C1 segment of cervical spinal cord (tissue), 14 donors: ENCODE measurements at regions not wholly inside any gene's neighbourhood (a gene's known extent, or its start where the extent isn't known, plus 50 kb on each side); places are given as distances from the start of the nearest gene placed in this dataset.
"Not testable (repeated sequence)": the region's sequence is repeated elsewhere in the genome, so short reads cannot be mapped to it uniquely, and the experiment has no call there.

Experiments used
- DNase-seq, 14 donors: peaks; one replicate each; lab custom pipeline; 2025; lab: John Stamatoyannopoulos, UW

GRCh38 chr5:39618391-39618790 is 193.6 kb upstream of the DAB2 start:
- no peak for DNase-seq

- no peak for DNase-seq
These were observed 191.4 kb upstream of the DAB2 start for GRCh38 chr5:39616131-39616530.

GRCh38 chr5:39611076-39611475 is 186.3 kb upstream of the DAB2 start:
- DNase-seq = not testable (repeated sequence)

GRCh38 chr5:39608024-39608423 is 183.2 kb upstream of the DAB2 start:
- no peak for DNase-seq

GRCh38 chr5:39606591-39606990 is 181.8 kb upstream of the DAB2 start:
- DNase-seq = no peak

GRCh38 chr5:39605588-39606575 is 181.1 kb upstream of the DAB2 start:
- no peak for DNase-seq

- no peak for DNase-seq
These were observed 180.4 kb upstream of the DAB2 start for GRCh38 chr5:39605145-39605544.

- no peak for DNase-seq
These were observed 179.7 kb upstream of the DAB2 start for GRCh38 chr5:39604491-39604890.

- no peak for DNase-seq
These were observed 175.1 kb upstream of the DAB2 start for GRCh38 chr5:39599721-39600431.

GRCh38 chr5:39598661-39599248 is 174.0 kb upstream of the DAB2 start:
- no peak for DNase-seq

- DNase-seq = no peak
These were observed 163.4 kb upstream of the DAB2 start for GRCh38 chr5:39588179-39588578.

- DNase-seq = no peak
These were observed 162.9 kb upstream of the DAB2 start for GRCh38 chr5:39587675-39588074.

- DNase-seq = no peak
These were observed 161.4 kb upstream of the DAB2 start for GRCh38 chr5:39586185-39586584.

GRCh38 chr5:39584927-39585326 is 160.1 kb upstream of the DAB2 start:
- DNase-seq = no peak

- DNase-seq = no peak
These were observed 156.1 kb upstream of the DAB2 start for GRCh38 chr5:39580702-39581453.

- no peak for DNase-seq
These were observed 155.0 kb upstream of the DAB2 start for GRCh38 chr5:39579750-39580149.

- no peak for DNase-seq
These were observed 154.2 kb upstream of the DAB2 start for GRCh38 chr5:39578887-39579497.

- no peak for DNase-seq
These were observed 152.7 kb upstream of the DAB2 start for GRCh38 chr5:39577529-39577928.

GRCh38 chr5:39570403-39571027 is 145.7 kb upstream of the DAB2 start:
- DNase-seq = no peak

- no peak for DNase-seq
These were observed 145.1 kb upstream of the DAB2 start for GRCh38 chr5:39569857-39570256.

GRCh38 chr5:39566891-39567290 is 142.1 kb upstream of the DAB2 start:
- DNase-seq = no peak
